Endodermal cell (in vitro differentiated cells): ENCODE measurements at regions not wholly inside any gene's neighbourhood (a gene's known extent, or its start where the extent isn't known, plus 50 kb on each side); places are given as distances from the start of the nearest gene placed in this dataset.
A peak's percentile ranks its signal among the peaks of the same experiment; 100 is the strongest.

Experiments
- DNase-seq: peaks from one replicate; pipeline ENCODE4 v3.0.0-alpha.2; 2017
- H3K27ac ChIP-seq: 2 replicates; pipeline ENCODE4 v1.5.1; 2013; ENCODE audit warnings: mild to moderate bottlenecking, low read depth, low read length, moderate library complexity
- H3K27me3 ChIP-seq: 2 replicates; pipeline ENCODE4 v1.6.1; 2013; ENCODE audit warnings: mild to moderate bottlenecking, low read length, moderate library complexity; ENCODE audit not compliant: insufficient read depth, control insufficient read depth, poor library complexity, severe bottlenecking
- H3K36me3 ChIP-seq: 2 replicates; pipeline ENCODE4 v1.7.0; 2013; ENCODE audit warnings: mild to moderate bottlenecking, low read length, moderate library complexity; ENCODE audit not compliant: control insufficient read depth, insufficient read depth
- H3K4me1 ChIP-seq: one replicate; pipeline ENCODE4 v1.7.0; 2013; ENCODE audit warnings: low read length; ENCODE audit not compliant: control insufficient read depth, insufficient read depth
- H3K4me3 ChIP-seq: 2 replicates; pipeline ENCODE4 v1.5.1; 2013; ENCODE audit warnings: mild to moderate bottlenecking, low read length, moderate library complexity
- H3K9ac ChIP-seq: 2 replicates; pipeline ENCODE4 v1.6.1; 2013; ENCODE audit warnings: mild to moderate bottlenecking, low read length, moderate library complexity; ENCODE audit not compliant: poor library complexity, severe bottlenecking; ENCODE audit errors: extremely low read depth
- H3K9me3 ChIP-seq: 2 replicates; pipeline ENCODE4 v1.6.1; 2013; ENCODE audit warnings: mild to moderate bottlenecking, low read length, moderate library complexity; ENCODE audit not compliant: control insufficient read depth
- H3K27ac Mint-ChIP-seq: 2 replicates; pipeline ENCODE4 v1.8.0; 2020; ENCODE audit warnings: mixed read lengths
- H3K27me3 Mint-ChIP-seq: 2 replicates; pipeline ENCODE4 v1.8.0; 2021; ENCODE audit warnings: mild to moderate bottlenecking, mixed read lengths; ENCODE audit not compliant: insufficient read depth
- H3K36me3 Mint-ChIP-seq: 2 replicates; pipeline ENCODE4 v1.8.0; 2020; ENCODE audit warnings: low read depth, mixed read lengths
- H3K4me1 Mint-ChIP-seq: 2 replicates; pipeline ENCODE4 v1.8.0; 2020; ENCODE audit warnings: mixed read lengths
- H3K4me3 Mint-ChIP-seq: 2 replicates; pipeline ENCODE4 v1.8.0; 2020; ENCODE audit warnings: mild to moderate bottlenecking, moderate library complexity, mixed read lengths
- H3K9me3 Mint-ChIP-seq: 2 replicates; pipeline ENCODE4 v1.8.0; 2020; ENCODE audit warnings: mild to moderate bottlenecking, mixed read lengths
- CTCF ChIP-seq: fragments of 200-600 bp; sonication (generic); conservative IDR thresholded peaks from 2 replicates; pipeline ENCODE4 v1.5.0; 2021; ENCODE audit warnings: antibody characterized with exemption, mild to moderate bottlenecking
- WGBS, 2 experiments: methylation state at CpG; one replicate each; pipeline versions ENCODE4 v1.1.5 to v1.1.7; 2013; ENCODE audit warnings: missing lambda C conversion rate in 2 of 2, mixed read lengths in 1 of 2; ENCODE audit not compliant: insufficient coverage in 1 of 2, insufficient read length in 1 of 2; 5-methylcytosine and 5-hydroxymethylcytosine counted together

DNA sequence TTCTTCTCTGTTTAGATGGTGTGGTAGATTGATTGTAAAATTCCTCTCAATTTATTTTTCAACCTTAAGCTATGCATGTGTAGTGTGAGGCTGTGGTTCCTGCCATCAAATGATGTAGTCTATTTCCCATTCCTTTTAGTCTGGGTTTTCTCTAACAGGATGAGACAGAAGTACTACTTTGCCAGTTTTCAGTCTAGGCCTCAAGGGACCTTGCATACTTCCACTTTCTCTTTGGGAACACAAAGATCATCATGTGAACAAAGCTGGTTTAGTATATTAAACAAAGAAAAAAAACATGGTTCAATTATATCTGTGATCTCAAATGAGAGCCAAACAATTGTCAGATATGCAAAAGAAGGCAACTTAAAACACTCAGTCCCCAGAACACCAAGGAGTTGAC is 1284.0 kb downstream of the RAPGEF2 start:
- H3K27ac Mint-ChIP-seq: no peak overlapping the region
- no peaks in the 10 kb centered on the region for H3K36me3 ChIP-seq
- H3K27me3 Mint-ChIP-seq: no peaks in the 10 kb centered on the region
- H3K4me3 ChIP-seq: peak overlapping the region; percentile 19
- H3K9ac ChIP-seq: no peak overlapping the region
- DNase-seq: no peak
- no peak overlapping the region for H3K27ac ChIP-seq
- no peaks in the 10 kb centered on the region for H3K36me3 Mint-ChIP-seq
- no peaks in the 10 kb centered on the region for H3K4me1 ChIP-seq
- no peak overlapping the region for H3K4me3 Mint-ChIP-seq
- H3K4me1 Mint-ChIP-seq: peaks cover 9% of the 10 kb centered on the region
- peaks cover 17% of the 10 kb centered on the region for H3K9me3 Mint-ChIP-seq
- peaks cover 29% of the 10 kb centered on the region for H3K9me3 ChIP-seq
- no peak for TF ChIP-seq CTCF
- H3K27me3 ChIP-seq: no peaks in the 10 kb centered on the region

GRCh38 chr4:160399826-160400225 is 1296.9 kb downstream of the RAPGEF2 start:
- no peak overlapping the region for H3K4me3 Mint-ChIP-seq
- no peaks in the 10 kb centered on the region for H3K36me3 ChIP-seq
- TF ChIP-seq CTCF: no peak
- no peaks in the 10 kb centered on the region for H3K4me1 ChIP-seq
- H3K9me3 Mint-ChIP-seq: peaks cover 3% of the 10 kb centered on the region
- no peaks in the 10 kb centered on the region for H3K36me3 Mint-ChIP-seq
- H3K4me3 ChIP-seq: no peak overlapping the region
- no peak overlapping the region for H3K9ac ChIP-seq
- H3K27me3 Mint-ChIP-seq: no peaks in the 10 kb centered on the region
- no peaks in the 10 kb centered on the region for H3K4me1 Mint-ChIP-seq
- no peak for DNase-seq
- H3K27ac ChIP-seq: no peak overlapping the region
- H3K9me3 ChIP-seq: peaks cover 10% of the 10 kb centered on the region
- no peak overlapping the region for H3K27ac Mint-ChIP-seq
- 100% methylated on average over 2 of the region's 3 CpGs; no CpG with 5 or more reads in 1 of the 2 experiments for WGBS, 2 experiments
- H3K27me3 ChIP-seq: no peaks in the 10 kb centered on the region

DNA sequence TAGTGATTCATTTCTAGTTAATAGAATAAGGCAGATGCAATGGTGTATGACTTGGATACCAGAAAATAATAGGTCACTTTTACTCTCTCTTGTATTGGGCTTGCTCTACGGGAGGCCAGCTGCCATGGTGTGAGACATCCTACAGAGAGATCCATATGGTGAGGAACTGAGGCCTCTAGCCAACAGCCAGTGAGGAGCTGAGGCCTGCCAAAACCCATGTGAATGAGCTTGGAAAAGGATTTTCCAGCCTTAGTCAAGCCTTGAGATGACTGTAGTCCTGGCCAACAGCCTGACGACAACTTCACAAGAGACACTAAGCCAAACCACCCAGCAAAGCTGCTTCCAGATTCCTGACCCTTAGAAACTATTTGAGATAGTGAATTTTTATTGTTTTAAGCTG is 1300.2 kb downstream of the RAPGEF2 start:
- Mint-ChIP-seq H3K36me3 (no peaks in the 10 kb centered on the region), H3K4me1 (no peaks in the 10 kb centered on the region), H3K27me3 (no peaks in the 10 kb centered on the region), H3K9me3 (peaks cover 3% of the 10 kb centered on the region), H3K4me3 (no peak overlapping the region), H3K27ac (no peak overlapping the region)
- no peaks in the 10 kb centered on the region for H3K36me3 ChIP-seq
- peak; percentile 44 for DNase-seq
- H3K27me3 ChIP-seq: no peaks in the 10 kb centered on the region
- no peak overlapping the region for H3K9ac ChIP-seq
- H3K9me3 ChIP-seq: peaks cover 10% of the 10 kb centered on the region
- no peak for TF ChIP-seq CTCF
- H3K4me1 ChIP-seq: no peaks in the 10 kb centered on the region
- H3K27ac ChIP-seq: no peak overlapping the region
- WGBS, 2 experiments: 87 to 92% methylated on average over 1 to 2 of the region's 2 CpGs
- no peak overlapping the region for H3K4me3 ChIP-seq
